ENCODE measurements at regions not wholly inside any gene's neighbourhood (a gene's known extent, or its start where the extent isn't known, plus 50 kb on each side); places are given as distances from the start of the nearest gene placed in this dataset.

- no peak for DNase-seq (ENCODE audit: low spot score)
Observed at GRCh38 chr2:42854207-42854818, 61.9 kb upstream of the HAAO start.

- DNase-seq (ENCODE audit: low spot score) = no peak
Observed at GRCh38 chr2:42853549-42854206, 61.3 kb upstream of the HAAO start.

- no peak for DNase-seq (ENCODE audit: low spot score)
Observed at GRCh38 chr2:42852798-42853197, 60.4 kb upstream of the HAAO start.

- no peak for DNase-seq (ENCODE audit: low spot score)
Observed at GRCh38 chr2:42851740-42852250, 59.4 kb upstream of the HAAO start.

GRCh38 chr2:42851186-42851585, 58.8 kb upstream of the HAAO start:
- no peak for DNase-seq (ENCODE audit: low spot score)

- no peak for DNase-seq (ENCODE audit: low spot score)
Observed at GRCh38 chr2:42850016-42850805, 57.8 kb upstream of the HAAO start.

- no peak for DNase-seq (ENCODE audit: low spot score)
Observed at GRCh38 chr2:42849311-42849710, 56.9 kb upstream of the HAAO start.

- DNase-seq (ENCODE audit: low spot score) = no peak
Observed at GRCh38 chr2:42848726-42849290, 56.4 kb upstream of the HAAO start.

GRCh38 chr2:42848265-42848664, 55.9 kb upstream of the HAAO start:
- DNase-seq (ENCODE audit: low spot score) = no peak

- DNase-seq (ENCODE audit: low spot score) = no peak
Observed at GRCh38 chr2:42847596-42848151, 55.3 kb upstream of the HAAO start.

- DNase-seq (ENCODE audit: low spot score) = no peak
Observed at GRCh38 chr2:42846932-42847595, 54.7 kb upstream of the HAAO start.

GRCh38 chr2:42846026-42846425, 53.6 kb upstream of the HAAO start:
- DNase-seq (ENCODE audit: low spot score) = no peak

- DNase-seq (ENCODE audit: low spot score) = no peak
Observed at GRCh38 chr2:42844901-42845821, 52.8 kb upstream of the HAAO start.

GRCh38 chr2:42844366-42844765, 52.0 kb upstream of the HAAO start:
- DNase-seq (ENCODE audit: low spot score) = no peak

GRCh38 chr2:42843611-42844010, 51.2 kb upstream of the HAAO start:
- DNase-seq (ENCODE audit: low spot score) = no peak

- no peak for DNase-seq (ENCODE audit: low spot score)
Observed at GRCh38 chr2:42843131-42843530, 50.7 kb upstream of the HAAO start.

- DNase-seq (ENCODE audit: low spot score) = no peak
Observed at GRCh38 chr2:42842466-42842865, 50.1 kb upstream of the HAAO start.
